Mesendoderm (in vitro differentiated cells): ENCODE measurements at regions not wholly inside any gene's neighbourhood (a gene's known extent, or its start where the extent isn't known, plus 50 kb on each side); places are given as distances from the start of the nearest gene placed in this dataset.

Experiments
- DNase-seq: peaks from one replicate; pipeline ENCODE4 v3.0.0; 2013
- H2AK5ac ChIP-seq: 2 replicates; pipeline ENCODE4 v1.6.1; 2013; ENCODE audit warnings: low read length, inconsistent platforms
- H2BK120ac ChIP-seq: 2 replicates; pipeline ENCODE4 v1.6.1; 2013; ENCODE audit warnings: low read depth, mild to moderate bottlenecking, low read length, moderate library complexity, mixed read lengths
- H2BK15ac ChIP-seq: replicated peaks from 2 replicates; pipeline ENCODE4 v1.6.1; 2013; ENCODE audit warnings: low read depth, mild to moderate bottlenecking, moderate library complexity
- H2BK5ac ChIP-seq: 2 replicates; pipeline ENCODE4 v1.6.1; 2013; ENCODE audit warnings: low read length, inconsistent platforms
- H3K18ac ChIP-seq: 2 replicates; pipeline ENCODE4 v1.6.1; 2013; ENCODE audit warnings: mild to moderate bottlenecking, low read length, mixed read lengths
- H3K23ac ChIP-seq: one replicate; pipeline ENCODE4 v1.6.1; 2013; ENCODE audit warnings: low read length
- H3K27ac ChIP-seq: 2 replicates; pipeline ENCODE4 v1.5.1; 2013; ENCODE audit warnings: low read depth, mild to moderate bottlenecking, inconsistent platforms, low read length, moderate library complexity
- H3K27me3 ChIP-seq: 2 replicates; pipeline ENCODE4 v1.6.1; 2013; ENCODE audit warnings: low read length, control low read depth, mild to moderate bottlenecking, inconsistent platforms; ENCODE audit not compliant: insufficient read depth, poor library complexity
- H3K36me3 ChIP-seq: 2 replicates; pipeline ENCODE4 v1.6.1; 2013; ENCODE audit warnings: low read length, inconsistent platforms; ENCODE audit not compliant: control insufficient read depth, insufficient read depth
- H3K4ac ChIP-seq: one replicate; pipeline ENCODE4 v1.6.1; 2013; ENCODE audit warnings: low read depth, mild to moderate bottlenecking, low read length, moderate library complexity
- H3K4me1 ChIP-seq: 2 replicates; pipeline ENCODE4 v1.6.1; 2013; ENCODE audit warnings: low read depth, low read length, inconsistent platforms; ENCODE audit not compliant: control insufficient read depth
- H3K4me2 ChIP-seq: 2 replicates; pipeline ENCODE4 v1.6.1; 2013; ENCODE audit warnings: low read length
- H3K4me3 ChIP-seq: 2 replicates; pipeline ENCODE4 v1.5.1; 2013; ENCODE audit warnings: mild to moderate bottlenecking, low read length
- H3K56ac ChIP-seq: one replicate; pipeline ENCODE4 v1.6.1; 2013; ENCODE audit warnings: low read length
- H3K79me1 ChIP-seq: 2 replicates; pipeline ENCODE4 v1.6.1; 2013; ENCODE audit warnings: low read length, inconsistent platforms
- H3K79me2 ChIP-seq: 2 replicates; pipeline ENCODE4 v1.6.1; 2013; ENCODE audit warnings: mild to moderate bottlenecking, low read length; ENCODE audit not compliant: control insufficient read depth, insufficient read depth
- H3K9ac ChIP-seq: 2 replicates; pipeline ENCODE4 v1.6.1; 2013; ENCODE audit warnings: low read length, inconsistent platforms
- H4K5ac ChIP-seq: one replicate; pipeline ENCODE4 v1.6.1; 2013; ENCODE audit warnings: low read length
- H4K8ac ChIP-seq: one replicate; pipeline ENCODE4 v1.6.1; 2013; ENCODE audit warnings: low read depth, mild to moderate bottlenecking, control low read depth, low read length, moderate library complexity
- WGBS: extraction: QIAGEN DNeasy Blood & Tissue Kit; methylation state at CpG from one replicate; pipeline ENCODE4 v1.1.7; 2013; ENCODE audit warnings: low lambda C conversion rate, missing lambda C conversion rate; ENCODE audit not compliant: insufficient coverage; ENCODE audit errors: extremely low coverage; 5-methylcytosine and 5-hydroxymethylcytosine counted together

GRCh38 chr9:86747711-86748110, 199.6 kb downstream of the GAS1 start:
- no CpG with 5 or more reads among the region's 2 CpGs for WGBS

GRCh38 chr9:86741311-86742208, 205.7 kb downstream of the GAS1 start:
- Histone ChIP-seq H3K79me2 (no peaks in the 10 kb centered on the region), H2BK15ac (no peak overlapping the region), H3K18ac (no peak overlapping the region), H2BK120ac (no peak overlapping the region), H3K79me1 (no peaks in the 10 kb centered on the region), H4K5ac (no peak overlapping the region), H3K56ac (no peak overlapping the region), H3K36me3 (no peaks in the 10 kb centered on the region), H3K27ac (no peak overlapping the region), H3K4ac (no peak overlapping the region), H3K4me2 (no peak overlapping the region), H3K4me3 (no peak overlapping the region), H2BK5ac (no peak overlapping the region), H4K8ac (no peak overlapping the region), H2AK5ac (no peak overlapping the region), H3K9ac (no peak overlapping the region), H3K23ac (no peak overlapping the region), H3K4me1 (no peaks in the 10 kb centered on the region), H3K27me3 (no peaks in the 10 kb centered on the region)
- no CpG with 5 or more reads among the region's 8 CpGs for WGBS
- DNase-seq = peak; percentile 94

More at GRCh38 chr9:86747711-86748110, 199.6 kb downstream of the GAS1 start:
- no peak overlapping the region for H2BK15ac ChIP-seq
- H3K4me1 ChIP-seq = no peaks in the 10 kb centered on the region
- H3K27me3 ChIP-seq = no peaks in the 10 kb centered on the region
- H3K4me2 ChIP-seq = no peak overlapping the region
- no peak overlapping the region for H2BK5ac ChIP-seq
- H3K79me2 ChIP-seq = no peaks in the 10 kb centered on the region
- no peak overlapping the region for H2AK5ac ChIP-seq
- H4K5ac ChIP-seq = no peak overlapping the region
- no peaks in the 10 kb centered on the region for H3K36me3 ChIP-seq
- H3K18ac ChIP-seq = no peak overlapping the region
- no peak overlapping the region for H3K9ac ChIP-seq
- H3K23ac ChIP-seq = no peak overlapping the region
- H4K8ac ChIP-seq = no peak overlapping the region
- DNase-seq = no peak
- H3K79me1 ChIP-seq = no peaks in the 10 kb centered on the region
- H3K27ac ChIP-seq = no peak overlapping the region
- no peak overlapping the region for H3K56ac ChIP-seq
- H3K4me3 ChIP-seq = no peak overlapping the region
- no peak overlapping the region for H3K4ac ChIP-seq
- H2BK120ac ChIP-seq = no peak overlapping the region

- WGBS = no CpG with 5 or more reads among the region's 6 CpGs
- no peaks in the 10 kb centered on the region for H3K79me1 ChIP-seq
- H3K23ac ChIP-seq = no peak overlapping the region
- no peak overlapping the region for H4K8ac ChIP-seq
- no peak overlapping the region for H3K4me3 ChIP-seq
- DNase-seq = no peak
- no peaks in the 10 kb centered on the region for H3K27me3 ChIP-seq
- H3K4ac ChIP-seq = no peak overlapping the region
- no peak overlapping the region for H3K56ac ChIP-seq
- H2BK5ac ChIP-seq = no peak overlapping the region
- no peak overlapping the region for H3K9ac ChIP-seq
- H3K4me1 ChIP-seq = peaks cover 5% of the 10 kb centered on the region
- no peak overlapping the region for H3K4me2 ChIP-seq
- no peak overlapping the region for H2BK15ac ChIP-seq
- H3K36me3 ChIP-seq = no peaks in the 10 kb centered on the region
- no peak overlapping the region for H2BK120ac ChIP-seq
- no peak overlapping the region for H3K18ac ChIP-seq
- no peak overlapping the region for H3K27ac ChIP-seq
- H4K5ac ChIP-seq = no peak overlapping the region
- H2AK5ac ChIP-seq = no peak overlapping the region
- no peaks in the 10 kb centered on the region for H3K79me2 ChIP-seq
These were observed 211.4 kb downstream of the GAS1 start for GRCh38 chr9:86735772-86736458.

- no peak overlapping the region for H2AK5ac ChIP-seq
- H4K8ac ChIP-seq = no peak overlapping the region
- H3K56ac ChIP-seq = no peak overlapping the region
- no peaks in the 10 kb centered on the region for H3K79me2 ChIP-seq
- no CpG with 5 or more reads among the region's 1 CpG for WGBS
- H3K79me1 ChIP-seq = no peaks in the 10 kb centered on the region
- peaks cover 5% of the 10 kb centered on the region for H3K4me1 ChIP-seq
- H3K23ac ChIP-seq = no peak overlapping the region
- no peaks in the 10 kb centered on the region for H3K27me3 ChIP-seq
- no peaks in the 10 kb centered on the region for H3K36me3 ChIP-seq
- H2BK120ac ChIP-seq = no peak overlapping the region
- H3K4me3 ChIP-seq = no peak overlapping the region
- no peak overlapping the region for H3K27ac ChIP-seq
- H3K4ac ChIP-seq = no peak overlapping the region
- H3K9ac ChIP-seq = no peak overlapping the region
- H3K4me2 ChIP-seq = no peak overlapping the region
- no peak overlapping the region for H2BK15ac ChIP-seq
- H2BK5ac ChIP-seq = no peak overlapping the region
- no peak overlapping the region for H3K18ac ChIP-seq
- DNase-seq = no peak
- H4K5ac ChIP-seq = no peak overlapping the region
These were observed 212.5 kb downstream of the GAS1 start for GRCh38 chr9:86734771-86735170.

GRCh38 chr9:86733929-86734328, 213.4 kb downstream of the GAS1 start:
- H4K5ac ChIP-seq = no peak overlapping the region
- H3K56ac ChIP-seq = no peak overlapping the region
- no peaks in the 10 kb centered on the region for H3K36me3 ChIP-seq
- no peak overlapping the region for H2BK120ac ChIP-seq
- H2BK15ac ChIP-seq = no peak overlapping the region
- H3K4me2 ChIP-seq = no peak overlapping the region
- H3K9ac ChIP-seq = no peak overlapping the region
- H3K79me2 ChIP-seq = no peaks in the 10 kb centered on the region
- no peak overlapping the region for H3K27ac ChIP-seq
- H3K4me3 ChIP-seq = no peak overlapping the region
- H2AK5ac ChIP-seq = no peak overlapping the region
- DNase-seq = no peak
- H3K79me1 ChIP-seq = no peaks in the 10 kb centered on the region
- H3K27me3 ChIP-seq = no peaks in the 10 kb centered on the region
- no peak overlapping the region for H3K4ac ChIP-seq
- H3K4me1 ChIP-seq = peaks cover 5% of the 10 kb centered on the region
- H3K23ac ChIP-seq = no peak overlapping the region
- H3K18ac ChIP-seq = no peak overlapping the region
- H4K8ac ChIP-seq = no peak overlapping the region
- H2BK5ac ChIP-seq = no peak overlapping the region
- WGBS = no CpG with 5 or more reads among the region's 6 CpGs
